AG10803 (cell line): ENCODE measurements at regions not wholly inside any gene's neighbourhood (a gene's known extent, or its start where the extent isn't known, plus 50 kb on each side); places are given as distances from the start of the nearest gene placed in this dataset.

Source experiments
- DNase-seq: peaks from one replicate; pipeline ENCODE4 v3.0.0; 2010; ENCODE audit warnings: low read depth
- H3K4me3 ChIP-seq: 2 replicates; pipeline ENCODE4 v1.5.1; 2011; ENCODE audit warnings: mild to moderate bottlenecking, low read length, control low read depth
- CTCF ChIP-seq: conservative IDR thresholded peaks from 2 replicates; pipeline ENCODE4 v1.5.1; 2011; ENCODE audit warnings: mild to moderate bottlenecking, low read length, control low read depth, inconsistent platforms

- DNase-seq = no peak
- TF ChIP-seq CTCF = no peak
- H3K4me3 ChIP-seq = no peak overlapping the region
These were observed 498.7 kb downstream of the NXPH1 start for GRCh38 chr7:8931906-8932646.

- no peak for DNase-seq
These were observed 499.3 kb downstream of the NXPH1 start for GRCh38 chr7:8932751-8933150.

GRCh38 chr7:8937204-8937603, 503.8 kb downstream of the NXPH1 start:
- no peak overlapping the region for H3K4me3 ChIP-seq
- DNase-seq = no peak
- no peak for TF ChIP-seq CTCF

More at GRCh38 chr7:8932751-8933150, 499.3 kb downstream of the NXPH1 start:
- H3K4me3 ChIP-seq = no peak overlapping the region
- TF ChIP-seq CTCF = no peak

- no peak for DNase-seq
These were observed 504.8 kb downstream of the NXPH1 start for GRCh38 chr7:8938044-8938805.

GRCh38 chr7:8939446-8939845, 506.0 kb downstream of the NXPH1 start:
- no peak for DNase-seq
- no peak for TF ChIP-seq CTCF
- H3K4me3 ChIP-seq = no peak overlapping the region

More at GRCh38 chr7:8938044-8938805, 504.8 kb downstream of the NXPH1 start:
- TF ChIP-seq CTCF = no peak
- H3K4me3 ChIP-seq = no peak overlapping the region

- H3K4me3 ChIP-seq = no peak overlapping the region
- DNase-seq = no peak
- TF ChIP-seq CTCF = no peak
These were observed 530.3 kb downstream of the NXPH1 start for GRCh38 chr7:8963722-8964121.

- DNase-seq = no peak
- TF ChIP-seq CTCF = no peak
- H3K4me3 ChIP-seq = no peak overlapping the region
These were observed 531.8 kb downstream of the NXPH1 start for GRCh38 chr7:8965177-8965576.
